IPS DF 6.9 (cell line): ENCODE measurements at regions not wholly inside any gene's neighbourhood (a gene's known extent, or its start where the extent isn't known, plus 50 kb on each side); places are given as distances from the start of the nearest gene placed in this dataset.

Source experiments
- DNase-seq: peaks from one replicate; pipeline ENCODE4 v3.0.0-alpha.2; 2013; ENCODE audit warnings: low read depth, low spot score
- H3K27ac ChIP-seq: one replicate; pipeline ENCODE4 v1.5.1; 2013; ENCODE audit warnings: low read length, control low read depth
- H3K27me3 ChIP-seq: 2 replicates; pipeline ENCODE4 v1.6.1; 2013; ENCODE audit warnings: mild to moderate bottlenecking, low read length; ENCODE audit not compliant: control insufficient read depth, insufficient read depth
- H3K36me3 ChIP-seq: 2 replicates; pipeline ENCODE4 v1.6.1; 2013; ENCODE audit warnings: low read length; ENCODE audit not compliant: control insufficient read depth, insufficient read depth
- H3K4me1 ChIP-seq: 2 replicates; pipeline ENCODE4 v1.6.1; 2013; ENCODE audit warnings: low read length; ENCODE audit not compliant: control insufficient read depth, insufficient read depth
- H3K4me3 ChIP-seq: 2 replicates; pipeline ENCODE4 v1.5.1; 2013; ENCODE audit warnings: mild to moderate bottlenecking, low read length
- H3K9me3 ChIP-seq: 2 replicates; pipeline ENCODE4 v1.6.1; 2013; ENCODE audit warnings: low read length, inconsistent platforms; ENCODE audit not compliant: control insufficient read depth, insufficient read depth
- WGBS: extraction: QIAGEN DNeasy Blood & Tissue Kit; methylation state at CpG from one replicate; pipeline ENCODE4 v1.1.7; 2013; ENCODE audit warnings: mixed read lengths, missing lambda C conversion rate; ENCODE audit not compliant: insufficient read length, insufficient coverage; 5-methylcytosine and 5-hydroxymethylcytosine counted together

DNA sequence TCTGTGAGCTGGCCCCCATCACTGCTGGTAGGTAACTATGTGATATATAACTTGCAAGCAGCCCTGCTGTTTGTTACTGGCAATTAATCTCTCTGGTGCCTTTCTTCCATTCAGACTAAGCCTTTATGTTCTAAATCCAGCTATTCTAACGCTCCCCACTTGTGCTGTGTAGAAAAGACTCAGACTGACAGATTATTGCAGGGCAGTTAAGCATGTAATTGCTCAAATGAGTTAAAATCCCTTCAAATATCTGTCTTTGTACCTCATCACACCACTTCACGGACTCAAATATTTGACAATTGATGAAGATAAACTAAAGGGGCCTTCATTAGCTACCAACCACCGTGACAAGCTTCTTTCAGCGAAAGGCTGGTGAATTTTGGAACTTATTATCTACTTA, 416.2 kb downstream of the NR2F2 start:
- no peak for DNase-seq
- no peaks in the 10 kb centered on the region for H3K9me3 ChIP-seq
- no peaks in the 10 kb centered on the region for H3K4me1 ChIP-seq
- H3K27ac ChIP-seq, result no peak overlapping the region
- H3K36me3 ChIP-seq, result no peaks in the 10 kb centered on the region
- no peaks in the 10 kb centered on the region for H3K27me3 ChIP-seq
- no peak overlapping the region for H3K4me3 ChIP-seq
- WGBS, result no CpG with 5 or more reads among the region's 4 CpGs

DNA sequence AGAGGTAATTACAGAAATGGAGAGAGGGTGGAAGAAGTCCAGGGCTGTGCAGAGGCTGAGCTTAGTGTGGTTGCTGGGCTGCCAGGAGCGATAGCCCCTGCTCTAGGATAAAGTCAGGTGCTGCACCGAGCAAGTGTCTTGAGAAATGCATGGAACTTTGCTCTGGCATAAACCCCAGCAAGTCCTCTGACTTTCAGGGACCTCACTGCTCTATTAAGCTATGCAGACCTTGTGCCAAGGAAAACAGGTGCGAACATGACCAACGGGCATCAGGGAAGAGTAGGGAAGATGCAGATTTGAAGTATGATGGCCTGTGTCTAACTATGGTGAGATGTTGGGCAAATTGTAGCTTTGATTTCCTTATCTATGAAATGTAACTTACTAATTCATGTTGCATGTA, 416.8 kb downstream of the NR2F2 start:
- DNase-seq, result no peak
- H3K27me3 ChIP-seq, result no peaks in the 10 kb centered on the region
- no peaks in the 10 kb centered on the region for H3K4me1 ChIP-seq
- H3K36me3 ChIP-seq, result no peaks in the 10 kb centered on the region
- WGBS, result no CpG with 5 or more reads among the region's 4 CpGs
- no peaks in the 10 kb centered on the region for H3K9me3 ChIP-seq
- no peak overlapping the region for H3K4me3 ChIP-seq
- H3K27ac ChIP-seq, result no peak overlapping the region

DNA sequence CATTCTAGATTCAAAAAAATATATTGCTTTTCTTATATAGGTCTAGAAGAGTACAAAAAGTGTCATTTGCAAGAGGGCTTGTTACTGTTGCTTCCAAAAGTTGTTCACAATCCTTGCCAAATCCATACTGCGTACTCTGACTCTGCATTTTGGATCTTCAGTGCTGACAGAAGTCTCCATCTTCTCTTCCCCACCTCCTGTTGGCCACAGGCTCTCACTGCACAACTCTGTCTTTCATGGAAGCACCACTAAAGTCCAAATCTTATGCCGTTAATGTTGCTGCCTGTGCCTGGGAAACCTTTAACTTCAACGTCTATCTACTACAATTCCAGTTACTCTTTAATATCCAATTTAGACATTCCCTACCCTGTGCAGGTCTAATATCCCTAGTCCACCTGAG, 419.9 kb downstream of the NR2F2 start:
- Histone ChIP-seq H3K36me3 (no peaks in the 10 kb centered on the region), H3K27ac (no peak overlapping the region), H3K4me3 (no peak overlapping the region), H3K4me1 (no peaks in the 10 kb centered on the region), H3K9me3 (no peaks in the 10 kb centered on the region), H3K27me3 (no peaks in the 10 kb centered on the region)
- no CpG with 5 or more reads among the region's 3 CpGs for WGBS
- no peak for DNase-seq

GRCh38 chr15:96756146-96756545, 425.6 kb downstream of the NR2F2 start:
- no peak for DNase-seq
- WGBS, result no CpG with 5 or more reads among the region's 3 CpGs
- no peak overlapping the region for H3K27ac ChIP-seq
- no peak overlapping the region for H3K4me3 ChIP-seq
- H3K9me3 ChIP-seq, result no peaks in the 10 kb centered on the region
- no peaks in the 10 kb centered on the region for H3K27me3 ChIP-seq
- no peaks in the 10 kb centered on the region for H3K36me3 ChIP-seq
- no peaks in the 10 kb centered on the region for H3K4me1 ChIP-seq

- WGBS, result no CpG with 5 or more reads among the region's 15 CpGs
- DNase-seq, result no peak
- H3K27ac ChIP-seq, result no peak overlapping the region
- H3K9me3 ChIP-seq, result no peaks in the 10 kb centered on the region
- H3K36me3 ChIP-seq, result no peaks in the 10 kb centered on the region
- H3K27me3 ChIP-seq, result no peaks in the 10 kb centered on the region
- H3K4me3 ChIP-seq, result no peak overlapping the region
- no peaks in the 10 kb centered on the region for H3K4me1 ChIP-seq
Measured at GRCh38 chr15:96756656-96757055, 426.2 kb downstream of the NR2F2 start.

DNA sequence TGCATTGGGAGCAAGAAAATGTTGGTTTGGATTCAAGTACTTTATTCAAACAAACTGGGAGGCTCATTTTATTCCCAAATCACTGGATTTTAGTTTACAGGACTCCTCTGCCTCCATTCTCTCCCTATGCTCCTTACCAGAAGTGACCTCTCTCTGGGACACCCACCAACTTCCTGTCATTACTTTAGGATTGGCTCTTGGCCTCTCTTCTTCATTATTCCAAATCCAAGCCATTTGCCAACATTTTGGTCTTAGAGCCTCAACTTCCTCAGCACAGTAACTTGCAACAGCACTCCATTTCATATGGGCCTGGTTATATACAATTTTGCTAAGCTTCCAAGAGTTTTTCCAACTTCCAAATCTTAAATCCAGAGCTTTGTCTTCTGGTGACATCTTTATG, 432.1 kb downstream of the NR2F2 start:
- Histone ChIP-seq H3K36me3 (no peaks in the 10 kb centered on the region), H3K27ac (no peak overlapping the region), H3K4me1 (no peaks in the 10 kb centered on the region), H3K9me3 (no peaks in the 10 kb centered on the region), H3K4me3 (no peak overlapping the region), H3K27me3 (no peaks in the 10 kb centered on the region)
- DNase-seq, result no peak

DNA sequence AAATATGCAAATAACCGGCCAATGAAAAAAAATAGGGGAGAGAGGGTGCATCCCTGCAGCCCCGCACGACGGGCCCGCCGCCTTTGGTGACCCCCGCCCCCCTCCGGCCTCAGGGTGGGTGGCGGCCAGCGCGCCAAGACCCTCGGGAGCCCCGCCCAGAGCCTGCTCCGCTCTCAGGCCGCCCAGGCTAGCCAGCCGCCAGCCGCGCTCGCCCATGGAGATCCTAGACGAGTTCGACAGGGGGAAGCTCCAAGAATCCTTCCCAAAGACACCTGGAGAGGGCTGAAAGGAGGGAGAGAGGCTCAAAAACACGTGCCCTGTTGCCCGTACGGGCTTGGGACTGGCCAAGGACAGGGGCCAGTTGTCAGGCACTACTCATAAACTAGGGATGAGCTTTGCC, 434.0 kb downstream of the NR2F2 start:
- H3K27me3 ChIP-seq, result no peaks in the 10 kb centered on the region
- H3K27ac ChIP-seq, result no peak overlapping the region
- no CpG with 5 or more reads among the region's 24 CpGs for WGBS

GRCh38 chr15:96764946-96765345, 434.4 kb downstream of the NR2F2 start:
- Histone ChIP-seq H3K27ac (no peak overlapping the region), H3K27me3 (no peaks in the 10 kb centered on the region), H3K4me1 (no peaks in the 10 kb centered on the region), H3K9me3 (no peaks in the 10 kb centered on the region), H3K36me3 (no peaks in the 10 kb centered on the region), H3K4me3 (no peak overlapping the region)
- WGBS, result no CpG with 5 or more reads among the region's 8 CpGs
- DNase-seq, result no peak

More for the DNA sequence above, 434.0 kb downstream of the NR2F2 start:
- Histone ChIP-seq H3K36me3 (no peaks in the 10 kb centered on the region), H3K4me1 (no peaks in the 10 kb centered on the region), H3K9me3 (no peaks in the 10 kb centered on the region), H3K4me3 (no peak overlapping the region)
- DNase-seq, result no peak

DNA sequence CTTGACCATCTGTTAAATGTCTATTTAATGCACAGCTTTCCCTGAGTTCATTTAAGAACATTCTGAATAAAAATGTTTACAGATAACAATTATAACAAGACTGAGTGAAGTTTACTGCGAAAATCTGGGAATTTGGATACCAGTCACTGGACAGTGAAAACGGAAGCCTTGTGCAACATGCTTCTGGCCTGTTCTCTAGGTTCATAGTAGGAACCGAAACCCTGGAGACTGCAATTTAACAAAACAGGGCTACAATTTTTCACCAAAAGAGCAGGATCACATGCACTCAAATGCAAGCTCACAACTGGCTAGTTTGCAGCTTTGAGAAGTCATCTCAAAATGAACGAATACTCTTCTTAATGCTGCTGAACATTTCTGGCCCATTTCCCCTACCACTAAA, 435.9 kb downstream of the NR2F2 start:
- no peak overlapping the region for H3K4me3 ChIP-seq
- WGBS, result no CpG with 5 or more reads among the region's 4 CpGs
- DNase-seq, result no peak
- no peak overlapping the region for H3K27ac ChIP-seq
- H3K36me3 ChIP-seq, result no peaks in the 10 kb centered on the region
- H3K4me1 ChIP-seq, result no peaks in the 10 kb centered on the region
- H3K9me3 ChIP-seq, result no peaks in the 10 kb centered on the region
- no peaks in the 10 kb centered on the region for H3K27me3 ChIP-seq

GRCh38 chr15:96767703-96768434, 437.4 kb downstream of the NR2F2 start:
- no peaks in the 10 kb centered on the region for H3K4me1 ChIP-seq
- H3K36me3 ChIP-seq, result no peaks in the 10 kb centered on the region
- H3K27me3 ChIP-seq, result no peaks in the 10 kb centered on the region
- no peaks in the 10 kb centered on the region for H3K9me3 ChIP-seq
- DNase-seq, result no peak
- no CpG with 5 or more reads among the region's 10 CpGs for WGBS
- no peak overlapping the region for H3K27ac ChIP-seq
- H3K4me3 ChIP-seq, result no peak overlapping the region

GRCh38 chr15:96768435-96768789, 437.9 kb downstream of the NR2F2 start:
- Histone ChIP-seq H3K4me1 (no peaks in the 10 kb centered on the region), H3K27me3 (no peaks in the 10 kb centered on the region), H3K27ac (no peak overlapping the region), H3K9me3 (no peaks in the 10 kb centered on the region), H3K4me3 (no peak overlapping the region), H3K36me3 (no peaks in the 10 kb centered on the region)
- WGBS, result no CpG with 5 or more reads among the region's 5 CpGs
- DNase-seq, result no peak
